A673 (cell line): ENCODE measurements at regions not wholly inside any gene's neighbourhood (a gene's known extent, or its start where the extent isn't known, plus 50 kb on each side); places are given as distances from the start of the nearest gene placed in this dataset.

ENCODE experiments used
- BruUV-seq: library from RNA; stranded (reverse); fragments of 400-500 nt; replicated peaks from 2 replicates; lab custom pipeline; 2021; lab: Mats Ljungman, UMichigan
- CTCF ChIA-PET: fragments of 300-600 bp; sonication (Branson Sonifier 250); formaldehyde crosslinking; loops from one replicate; lab custom pipeline; 2022; ENCODE audit warnings: antibody characterized with exemption; lab: Charles Lee
- POLR2A ChIA-PET: fragments of 300-600 bp; sonication (Branson Sonifier 250); formaldehyde crosslinking; loops from one replicate; lab custom pipeline; 2022; ENCODE audit warnings: antibody characterized with exemption; ENCODE audit not compliant: low non-redundant PET; lab: Charles Lee
- DNase-seq: peaks from one replicate; pipeline ENCODE4 v3.0.0-alpha.2; 2015; ENCODE audit warnings: low spot score
- H3K27ac ChIP-seq: fragments of 200-600 bp; sonication (generic); 2 replicates; pipeline ENCODE4 v1.5.1; 2016; ENCODE audit warnings: mixed run types, low read depth, mild to moderate bottlenecking, mixed read lengths, antibody characterized with exemption, low read length; ENCODE audit not compliant: poor library complexity, severe bottlenecking
- H3K27me3 ChIP-seq: fragments of 200-600 bp; sonication (generic); replicated peaks from 2 replicates; pipeline ENCODE4 v1.6.1; 2017; ENCODE audit warnings: mixed run types, low read depth, mild to moderate bottlenecking, mixed read lengths, antibody characterized with exemption, low read length; ENCODE audit not compliant: insufficient read depth, poor library complexity
- H3K36me3 ChIP-seq: fragments of 200-600 bp; sonication (generic); 2 replicates; pipeline ENCODE4 v1.6.1; 2016; ENCODE audit warnings: mixed run types, mild to moderate bottlenecking, mixed read lengths, antibody characterized with exemption, low read length; ENCODE audit not compliant: insufficient read depth, poor library complexity, severe bottlenecking
- H3K4me1 ChIP-seq: fragments of 200-600 bp; sonication (generic); 2 replicates; pipeline ENCODE4 v1.6.1; 2017; ENCODE audit warnings: mixed run types, mild to moderate bottlenecking, mixed read lengths, antibody characterized with exemption, low read length; ENCODE audit not compliant: insufficient read depth, poor library complexity, severe bottlenecking
- H3K4me3 ChIP-seq: fragments of 200-600 bp; sonication (generic); 2 replicates; pipeline ENCODE4 v1.5.1; 2016; ENCODE audit warnings: low read depth, mixed run types, mild to moderate bottlenecking, mixed read lengths, low read length; ENCODE audit not compliant: poor library complexity, severe bottlenecking
- H3K9me3 ChIP-seq: fragments of 200-600 bp; sonication (generic); 2 replicates; pipeline ENCODE4 v1.6.1; 2016; ENCODE audit warnings: mixed run types, low read depth, mild to moderate bottlenecking, mixed read lengths, antibody characterized with exemption, low read length; ENCODE audit not compliant: poor library complexity, severe bottlenecking
- EZH2 ChIP-seq: fragments of 200-600 bp; sonication (generic); IDR thresholded peaks from 2 replicates; pipeline ENCODE4 v1.6.1; 2017; ENCODE audit warnings: borderline replicate concordance, low read depth, mild to moderate bottlenecking, mixed read lengths, antibody characterized with exemption, low read length; ENCODE audit not compliant: poor library complexity, severe bottlenecking
- intact Hi-C: fragments of 100-400 bp; cut with micrococcal nuclease; formaldehyde crosslinking; loops from one replicate; pipeline ENCODE4 v1.10.0; 2022; ENCODE audit not compliant: unreplicated experiment
- TF ChIP-seq, protein P1 (sequence below): fragments of 300-800, 200-600 bp; sonication (generic); conservative IDR thresholded peaks from 2 replicates; pipeline ENCODE4 v1.5.1; 2017; ENCODE audit warnings: low read depth, mild to moderate bottlenecking, antibody characterized with exemption, low read length, moderate library complexity, mixed read lengths

DNA sequence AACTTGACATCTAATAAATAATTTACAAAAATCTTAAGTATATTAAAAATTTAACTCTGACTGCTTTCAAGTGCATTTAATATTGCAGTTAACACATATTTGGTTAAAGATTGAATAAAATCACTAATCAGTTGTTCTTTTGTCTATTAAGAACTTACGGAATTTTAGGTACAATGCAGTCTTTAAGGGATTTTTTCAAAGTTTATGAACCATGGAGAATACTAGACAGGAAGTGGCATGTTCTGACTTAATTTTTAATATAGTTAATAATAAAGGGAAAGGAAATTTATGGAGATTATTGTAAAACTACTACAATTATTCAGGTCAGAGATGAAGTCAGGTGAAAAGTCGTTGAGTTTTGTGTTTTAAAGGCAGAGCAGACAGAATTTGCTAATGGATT is 240.9 kb downstream of the CALCRL start:
- ChIA-PET POLR2A (no interaction called here), CTCF (no interaction called here)
- Histone ChIP-seq H3K27ac (no peak overlapping the region), H3K36me3 (no peaks in the 10 kb centered on the region), H3K4me1 (peaks cover 5% of the 10 kb centered on the region), H3K9me3 (peaks cover 8% of the 10 kb centered on the region), H3K4me3 (no peak overlapping the region), H3K27me3 (no peaks in the 10 kb centered on the region)
- DNase-seq: no peak
- TF ChIP-seq EZH2: no peak
- intact Hi-C loops: no loop called here
- no TSS peak for BruUV-seq

- Histone ChIP-seq H3K27ac (no peak overlapping the region), H3K27me3 (no peaks in the 10 kb centered on the region), H3K4me1 (peaks cover 5% of the 10 kb centered on the region), H3K36me3 (no peaks in the 10 kb centered on the region), H3K9me3 (peaks cover 2% of the 10 kb centered on the region), H3K4me3 (no peak overlapping the region)
- ChIA-PET POLR2A (no interaction called here), CTCF (no interaction called here)
- no TSS peak for BruUV-seq
- no peak for TF ChIP-seq EZH2
- TF ChIP-seq, protein P1, sequence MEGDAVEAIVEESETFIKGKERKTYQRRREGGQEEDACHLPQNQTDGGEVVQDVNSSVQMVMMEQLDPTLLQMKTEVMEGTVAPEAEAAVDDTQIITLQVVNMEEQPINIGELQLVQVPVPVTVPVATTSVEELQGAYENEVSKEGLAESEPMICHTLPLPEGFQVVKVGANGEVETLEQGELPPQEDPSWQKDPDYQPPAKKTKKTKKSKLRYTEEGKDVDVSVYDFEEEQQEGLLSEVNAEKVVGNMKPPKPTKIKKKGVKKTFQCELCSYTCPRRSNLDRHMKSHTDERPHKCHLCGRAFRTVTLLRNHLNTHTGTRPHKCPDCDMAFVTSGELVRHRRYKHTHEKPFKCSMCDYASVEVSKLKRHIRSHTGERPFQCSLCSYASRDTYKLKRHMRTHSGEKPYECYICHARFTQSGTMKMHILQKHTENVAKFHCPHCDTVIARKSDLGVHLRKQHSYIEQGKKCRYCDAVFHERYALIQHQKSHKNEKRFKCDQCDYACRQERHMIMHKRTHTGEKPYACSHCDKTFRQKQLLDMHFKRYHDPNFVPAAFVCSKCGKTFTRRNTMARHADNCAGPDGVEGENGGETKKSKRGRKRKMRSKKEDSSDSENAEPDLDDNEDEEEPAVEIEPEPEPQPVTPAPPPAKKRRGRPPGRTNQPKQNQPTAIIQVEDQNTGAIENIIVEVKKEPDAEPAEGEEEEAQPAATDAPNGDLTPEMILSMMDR: no peak
- intact Hi-C loops: no loop called here
- DNase-seq: no peak
Measured at GRCh38 chr2:187206471-187206870, 241.6 kb downstream of the CALCRL start.

GRCh38 chr2:187206071-187206470 is 242.0 kb downstream of the CALCRL start:
- ChIA-PET POLR2A (no interaction called here), CTCF (no interaction called here)
- H3K4me1 ChIP-seq: peaks cover 5% of the 10 kb centered on the region
- intact Hi-C loops: no loop called here
- no peaks in the 10 kb centered on the region for H3K27me3 ChIP-seq
- no peak overlapping the region for H3K27ac ChIP-seq
- H3K36me3 ChIP-seq: no peaks in the 10 kb centered on the region
- BruUV-seq: no TSS peak
- no peak overlapping the region for H3K4me3 ChIP-seq
- TF ChIP-seq EZH2: no peak
- TF ChIP-seq, protein P1: no peak
- DNase-seq: peak; percentile 21
- H3K9me3 ChIP-seq: no peaks in the 10 kb centered on the region

DNA sequence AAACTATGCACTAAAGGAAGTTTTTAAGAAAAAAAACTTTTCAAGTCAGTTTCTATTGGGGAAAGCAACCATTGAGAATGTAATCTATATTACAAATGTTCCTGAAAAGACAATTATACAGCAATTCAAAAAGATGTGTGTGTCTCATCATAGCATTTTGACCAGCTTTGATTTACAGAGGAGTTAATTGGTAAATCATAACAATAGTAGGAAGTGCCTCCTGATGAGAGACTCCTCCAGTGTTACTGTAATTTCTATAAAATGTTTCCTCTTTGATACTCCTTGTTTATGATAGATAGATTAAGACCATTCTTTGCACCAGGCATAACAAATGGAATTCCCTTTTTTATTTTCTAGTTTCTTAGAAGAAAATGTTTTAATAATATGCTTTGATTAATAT is 249.9 kb downstream of the CALCRL start:
- no peaks in the 10 kb centered on the region for H3K36me3 ChIP-seq
- ChIA-PET CTCF (no interaction called here), POLR2A (no interaction called here)
- no TSS peak for BruUV-seq
- TF ChIP-seq, protein P1: no peak
- TF ChIP-seq EZH2: no peak
- peaks cover 13% of the 10 kb centered on the region for H3K4me1 ChIP-seq
- no peaks in the 10 kb centered on the region for H3K27me3 ChIP-seq
- no peak for DNase-seq
- intact Hi-C loops: no loop called here
- H3K4me3 ChIP-seq: no peak overlapping the region
- no peak overlapping the region for H3K27ac ChIP-seq
- H3K9me3 ChIP-seq: no peaks in the 10 kb centered on the region
